ENCODE measurements at regions not wholly inside any gene's neighbourhood (a gene's known extent, or its start where the extent isn't known, plus 50 kb on each side); places are given as distances from the start of the nearest gene placed in this dataset.

DNA sequence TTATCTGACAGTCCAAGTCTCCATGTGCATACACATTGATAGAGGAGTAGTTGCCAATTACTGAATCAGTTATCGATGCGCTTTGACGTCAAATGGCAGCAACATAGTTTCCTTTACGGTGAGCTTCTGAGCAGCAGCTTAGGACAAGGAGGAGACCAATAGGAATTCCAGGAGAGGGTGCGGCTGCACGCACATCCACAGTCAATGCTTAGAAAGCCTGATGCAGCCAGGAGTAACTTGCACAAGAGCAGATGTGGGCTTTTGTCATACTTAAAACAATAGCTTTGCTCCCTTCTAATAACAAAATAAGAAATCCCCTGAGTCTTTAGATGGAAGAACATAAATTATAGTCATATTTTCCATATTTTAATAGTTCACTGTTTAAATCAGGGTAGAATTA, 442.1 kb downstream of the BCKDHB start:
- DNase-seq (ENCODE audit: low read depth), result peak; percentile 79
- TF ChIP-seq, protein P1, sequence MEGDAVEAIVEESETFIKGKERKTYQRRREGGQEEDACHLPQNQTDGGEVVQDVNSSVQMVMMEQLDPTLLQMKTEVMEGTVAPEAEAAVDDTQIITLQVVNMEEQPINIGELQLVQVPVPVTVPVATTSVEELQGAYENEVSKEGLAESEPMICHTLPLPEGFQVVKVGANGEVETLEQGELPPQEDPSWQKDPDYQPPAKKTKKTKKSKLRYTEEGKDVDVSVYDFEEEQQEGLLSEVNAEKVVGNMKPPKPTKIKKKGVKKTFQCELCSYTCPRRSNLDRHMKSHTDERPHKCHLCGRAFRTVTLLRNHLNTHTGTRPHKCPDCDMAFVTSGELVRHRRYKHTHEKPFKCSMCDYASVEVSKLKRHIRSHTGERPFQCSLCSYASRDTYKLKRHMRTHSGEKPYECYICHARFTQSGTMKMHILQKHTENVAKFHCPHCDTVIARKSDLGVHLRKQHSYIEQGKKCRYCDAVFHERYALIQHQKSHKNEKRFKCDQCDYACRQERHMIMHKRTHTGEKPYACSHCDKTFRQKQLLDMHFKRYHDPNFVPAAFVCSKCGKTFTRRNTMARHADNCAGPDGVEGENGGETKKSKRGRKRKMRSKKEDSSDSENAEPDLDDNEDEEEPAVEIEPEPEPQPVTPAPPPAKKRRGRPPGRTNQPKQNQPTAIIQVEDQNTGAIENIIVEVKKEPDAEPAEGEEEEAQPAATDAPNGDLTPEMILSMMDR (IDR thresholded peaks at IDR 0.05; ENCODE audit: insufficient read depth, low read depth, low read length, missing control alignments), result no peak
- H3K4me3 ChIP-seq (ENCODE audit: low read length), result no peak overlapping the region

DNA sequence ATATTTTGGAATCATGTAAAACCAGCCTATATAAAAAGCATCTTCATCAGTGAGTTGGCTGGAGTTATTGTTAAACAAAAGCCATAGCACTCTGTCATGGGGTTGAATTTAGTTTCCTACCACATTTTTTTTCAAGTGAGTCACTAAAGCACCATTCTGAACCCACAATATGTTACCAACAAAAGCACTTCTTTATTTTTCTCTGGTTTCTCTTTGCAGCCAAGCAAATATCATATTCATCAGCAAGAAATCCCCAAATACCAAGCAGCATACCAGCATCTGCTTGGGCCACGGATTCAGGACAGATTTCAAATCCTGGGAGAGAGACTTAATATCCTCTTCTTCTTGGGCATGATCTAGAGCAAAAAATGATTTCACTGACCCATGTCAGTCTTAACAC, 441.4 kb downstream of the BCKDHB start:
- DNase-seq (ENCODE audit: low read depth), result peak; percentile 63
- TF ChIP-seq, protein P1 (IDR thresholded peaks at IDR 0.05; ENCODE audit: insufficient read depth, low read depth, low read length, missing control alignments), result no peak
- H3K4me3 ChIP-seq (ENCODE audit: low read length), result no peak overlapping the region

DNA sequence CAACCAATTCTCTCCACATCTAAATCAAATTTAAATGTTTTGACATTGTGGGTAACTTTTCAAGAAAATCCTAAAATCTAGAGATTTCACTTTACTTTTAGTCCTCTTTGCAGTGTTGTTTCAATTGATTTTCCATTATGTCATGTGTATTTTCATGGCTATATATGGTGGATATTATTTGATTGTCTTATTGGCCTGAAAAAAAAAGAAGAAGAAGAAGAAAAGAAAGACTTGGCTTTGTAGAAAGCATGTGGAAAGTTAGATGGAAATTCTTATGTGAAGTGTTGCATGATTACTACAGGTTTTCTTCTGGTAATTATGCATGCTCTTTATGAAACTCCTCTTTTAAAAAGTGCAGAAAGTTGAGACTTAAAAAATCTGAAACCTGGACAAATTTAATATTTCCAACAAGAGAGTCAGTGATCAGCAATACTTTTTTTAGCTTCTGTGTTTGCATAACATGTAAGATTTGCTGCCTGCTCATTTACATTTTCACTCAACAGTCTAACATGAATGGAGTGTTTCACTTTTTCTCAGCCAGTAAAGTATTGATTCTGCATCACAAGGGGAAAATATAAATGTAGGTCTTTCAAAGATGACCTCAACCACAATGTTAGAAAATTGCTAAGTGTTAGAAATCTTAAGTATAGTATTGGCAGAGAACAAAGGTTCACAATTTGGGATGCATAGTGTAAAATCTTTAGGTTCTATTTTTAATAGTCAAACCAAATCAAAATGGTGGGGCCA, 438.7 kb downstream of the BCKDHB start:
- H3K4me3 ChIP-seq (ENCODE audit: low read length), result no peak overlapping the region
- TF ChIP-seq, protein P1 (IDR thresholded peaks at IDR 0.05; ENCODE audit: insufficient read depth, low read depth, low read length, missing control alignments), result no peak
- no peak for DNase-seq (ENCODE audit: low read depth)

DNA sequence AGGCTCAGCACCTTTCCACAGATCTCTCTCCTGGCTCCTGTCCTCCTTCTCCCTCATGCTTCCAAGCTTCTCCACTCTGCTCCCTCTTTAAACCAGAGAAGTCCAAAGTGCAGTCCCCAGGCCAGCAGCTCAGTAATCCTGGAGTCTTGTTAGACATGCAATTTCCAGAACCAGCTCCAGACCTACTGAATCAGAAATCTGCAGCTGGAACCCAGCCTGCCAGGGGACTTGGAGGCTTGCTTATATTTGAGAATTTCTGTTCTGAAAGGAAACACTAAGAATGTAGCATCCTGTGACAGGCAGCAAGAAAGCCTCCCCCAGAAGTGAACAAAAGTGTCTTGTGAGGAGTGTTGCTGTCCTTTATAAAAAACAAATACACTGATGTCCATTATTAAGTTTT, 438.1 kb downstream of the BCKDHB start:
- TF ChIP-seq, protein P1 (IDR thresholded peaks at IDR 0.05; ENCODE audit: insufficient read depth, low read depth, low read length, missing control alignments), result no peak
- no peak overlapping the region for H3K4me3 ChIP-seq (ENCODE audit: low read length)
- DNase-seq (ENCODE audit: low read depth), result no peak

DNA sequence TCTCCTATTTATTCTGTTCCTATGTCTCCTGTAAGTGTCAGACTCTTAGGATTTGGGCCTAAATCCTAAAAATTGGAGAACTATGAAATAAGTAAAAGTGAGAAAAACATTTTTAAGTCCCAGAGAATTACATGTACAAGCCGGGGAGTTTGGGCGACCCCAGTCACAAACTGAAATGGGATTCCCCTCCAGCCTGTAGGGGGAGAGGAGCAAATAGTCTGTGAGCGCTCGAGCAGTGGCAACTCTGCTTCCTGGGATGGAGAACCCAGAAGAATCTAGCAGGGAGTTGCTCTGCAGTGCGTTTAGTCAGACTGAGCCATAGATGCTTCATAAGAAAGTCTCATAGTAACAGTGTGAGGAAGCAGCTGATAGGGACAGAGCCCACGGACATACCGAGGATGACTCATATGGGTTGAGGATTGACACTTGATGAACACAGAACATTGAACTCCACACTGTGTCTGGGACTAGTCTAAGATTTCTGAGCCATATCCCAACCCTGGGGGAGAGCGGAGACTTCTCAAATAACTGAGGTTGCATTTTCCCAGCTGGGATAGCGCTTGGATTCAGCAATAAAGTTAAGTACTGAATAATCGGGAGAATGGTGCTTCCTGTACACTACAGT, 437.2 kb downstream of the BCKDHB start:
- H3K4me3 ChIP-seq (ENCODE audit: low read length), result no peak overlapping the region
- DNase-seq (ENCODE audit: low read depth), result peak; percentile 78
- TF ChIP-seq, protein P1 (IDR thresholded peaks at IDR 0.05; ENCODE audit: insufficient read depth, low read depth, low read length, missing control alignments), result no peak

DNA sequence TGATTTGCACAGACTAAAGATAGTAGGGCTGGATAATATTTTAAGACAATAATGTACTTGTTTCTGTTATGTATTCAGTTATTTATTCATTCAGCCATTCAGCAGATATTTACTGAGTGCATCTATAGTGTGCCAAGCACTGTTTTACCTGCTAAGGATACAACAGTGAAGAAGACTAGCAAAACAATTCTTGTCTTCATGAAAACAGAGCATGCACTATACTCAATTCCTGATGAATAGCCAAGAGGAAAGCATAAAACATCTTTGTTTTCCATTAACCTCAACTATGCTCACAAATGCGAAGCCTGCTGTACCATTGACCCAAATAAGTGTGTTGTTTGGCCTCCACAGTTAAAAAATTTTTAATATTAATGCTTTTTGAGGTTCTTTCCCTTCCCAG, 436.7 kb downstream of the BCKDHB start:
- H3K4me3 ChIP-seq (ENCODE audit: low read length), result no peak overlapping the region
- TF ChIP-seq, protein P1 (IDR thresholded peaks at IDR 0.05; ENCODE audit: insufficient read depth, low read depth, low read length, missing control alignments), result no peak
- no peak for DNase-seq (ENCODE audit: low read depth)

Measured in epithelial cell of esophagus (primary cell).